ENCODE measurements at regions not wholly inside any gene's neighbourhood (a gene's known extent, or its start where the extent isn't known, plus 50 kb on each side); places are given as distances from the start of the nearest gene placed in this dataset.

DNA sequence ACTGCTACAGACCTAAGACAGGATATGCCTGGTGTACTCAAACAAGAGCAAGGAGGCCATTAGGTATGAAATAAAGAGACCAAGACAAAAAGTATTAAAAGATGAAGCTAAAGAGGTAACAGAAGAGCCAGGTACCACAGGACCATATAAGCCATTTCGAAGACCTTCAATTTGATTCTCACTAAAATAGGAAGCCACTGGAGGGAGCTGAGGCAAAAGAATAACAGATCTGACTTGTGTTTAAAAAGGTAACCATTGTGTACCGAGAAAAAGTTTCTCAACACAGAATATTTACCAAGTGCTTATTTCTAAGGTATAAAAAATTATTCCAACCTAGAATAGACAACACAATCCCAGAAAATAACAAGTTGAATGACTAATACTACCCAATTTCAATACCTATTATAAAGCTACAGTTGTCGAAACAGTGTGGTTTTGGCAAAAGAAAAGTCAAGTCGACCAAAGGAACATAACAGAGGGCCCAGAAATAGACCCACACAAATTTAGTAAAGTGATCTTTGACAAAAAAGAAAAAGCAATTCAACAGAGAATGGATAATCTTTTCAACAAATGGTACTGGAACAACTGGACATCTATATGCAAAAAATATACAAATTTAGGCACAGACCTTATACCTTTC, 125.3 kb upstream of the DST start:
- DNase-seq (ENCODE audit: low spot score): no peak

DNA sequence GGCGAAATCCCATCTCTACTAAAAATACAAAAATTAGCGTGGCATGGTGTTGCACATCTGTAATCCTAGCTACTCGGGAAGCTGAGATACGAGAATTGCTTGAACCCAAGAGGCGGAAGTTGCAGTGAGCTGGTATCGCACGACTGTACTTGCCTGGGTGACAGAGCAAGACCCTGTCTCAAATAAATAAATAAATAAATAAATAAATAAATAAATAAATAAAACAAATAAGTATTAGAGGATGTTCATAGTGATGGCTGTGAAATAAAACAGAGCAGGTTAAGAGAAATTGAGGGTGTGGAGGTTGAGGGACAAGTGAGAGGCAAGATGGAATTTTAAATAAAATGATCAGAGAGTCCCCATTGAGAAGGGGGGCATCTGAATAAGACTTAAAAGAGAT, 124.7 kb upstream of the DST start:
- DNase-seq (ENCODE audit: low spot score): no peak

DNA sequence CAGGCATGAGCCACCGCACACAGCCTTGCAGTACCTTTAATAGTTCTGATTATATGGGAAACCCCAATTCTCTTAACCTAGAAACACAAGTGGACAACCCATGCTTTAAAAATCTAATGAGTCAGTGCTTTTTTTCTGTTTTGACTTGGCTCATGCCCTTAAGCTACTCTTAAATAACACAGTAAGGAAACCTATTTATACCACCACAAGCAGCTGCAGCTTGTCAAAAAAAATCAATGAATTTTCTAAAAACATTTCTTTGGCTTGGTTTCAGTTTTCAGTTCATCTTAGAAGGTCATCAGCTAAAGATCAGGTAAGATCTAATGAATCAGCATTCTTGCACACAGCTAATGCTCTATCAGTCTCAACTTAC, 124.1 kb upstream of the DST start:
- no peak for DNase-seq (ENCODE audit: low spot score)

DNA sequence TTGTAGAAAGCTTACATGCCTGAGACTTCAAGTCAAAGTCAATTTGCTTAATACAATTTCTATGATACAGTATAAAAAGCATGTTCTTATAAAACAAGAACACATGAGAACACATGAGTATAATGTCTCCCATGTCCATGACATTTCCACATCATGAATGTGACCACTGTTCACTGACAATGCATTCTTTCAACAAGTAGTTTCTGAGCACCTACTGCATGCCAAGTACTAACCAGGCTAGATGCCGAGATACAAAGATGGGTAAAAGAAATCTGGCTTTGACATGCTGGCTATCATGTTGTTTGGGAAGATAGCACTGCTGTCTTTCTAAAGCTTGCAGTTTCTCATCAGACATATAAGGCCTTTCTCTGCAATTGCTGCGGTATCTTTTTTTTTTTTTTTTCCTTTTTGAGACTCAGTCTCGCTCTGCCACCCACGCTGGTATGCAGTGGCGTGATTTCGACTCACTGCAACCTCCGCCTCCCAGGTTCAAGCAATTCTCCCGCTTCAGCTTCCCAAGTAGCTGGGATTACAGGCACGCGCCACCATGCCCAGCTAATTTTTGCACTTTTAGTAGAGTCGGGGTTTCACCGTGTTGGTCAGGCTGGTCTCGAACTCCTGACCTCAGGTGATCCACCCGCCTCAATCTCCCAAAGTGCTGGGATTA, 123.6 kb upstream of the DST start:
- DNase-seq (ENCODE audit: low spot score): no peak

DNA sequence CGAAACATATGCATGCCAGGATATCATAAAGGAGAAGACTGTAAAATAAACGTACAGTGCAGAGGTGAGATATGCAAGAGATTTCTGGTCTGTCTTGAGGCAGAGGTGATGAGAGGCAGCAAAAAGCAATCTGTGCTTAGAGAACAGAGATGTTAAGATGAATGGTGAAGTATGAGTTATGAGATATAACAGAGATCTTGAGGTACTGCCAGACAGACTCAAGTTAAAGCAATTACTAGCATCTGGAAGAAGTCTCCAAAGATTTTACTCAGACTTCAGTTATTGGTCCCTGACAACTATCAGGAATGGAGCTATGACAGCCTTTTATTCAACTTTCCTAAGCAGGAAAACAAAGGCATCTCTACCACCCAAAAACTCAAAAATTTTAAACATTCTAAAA, 122.8 kb upstream of the DST start:
- DNase-seq (ENCODE audit: low spot score): no peak

DNA sequence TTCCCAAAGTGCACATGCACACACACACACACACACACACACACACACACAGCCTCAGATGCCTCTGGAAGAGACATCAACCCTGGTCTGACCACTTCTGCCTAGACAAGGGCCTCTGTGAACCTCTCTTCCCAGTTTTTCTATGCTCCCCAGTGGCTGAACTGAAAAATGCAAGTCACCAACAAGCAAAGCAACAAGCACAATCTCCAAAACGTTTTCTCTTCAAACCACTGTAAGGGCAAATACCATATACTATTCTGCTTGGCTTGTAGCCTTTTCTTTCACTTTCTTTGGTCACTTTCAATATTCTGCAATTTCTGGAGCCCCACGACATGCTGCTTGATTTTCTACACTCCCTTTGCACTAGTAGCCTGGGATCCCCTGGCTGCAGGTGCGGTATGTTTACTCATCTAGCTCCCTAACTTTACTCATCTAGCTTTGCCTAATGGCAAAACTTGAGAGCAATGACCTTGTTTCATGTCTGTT, 121.4 kb upstream of the DST start:
- peak; percentile 37 for DNase-seq (ENCODE audit: low spot score)

DNA sequence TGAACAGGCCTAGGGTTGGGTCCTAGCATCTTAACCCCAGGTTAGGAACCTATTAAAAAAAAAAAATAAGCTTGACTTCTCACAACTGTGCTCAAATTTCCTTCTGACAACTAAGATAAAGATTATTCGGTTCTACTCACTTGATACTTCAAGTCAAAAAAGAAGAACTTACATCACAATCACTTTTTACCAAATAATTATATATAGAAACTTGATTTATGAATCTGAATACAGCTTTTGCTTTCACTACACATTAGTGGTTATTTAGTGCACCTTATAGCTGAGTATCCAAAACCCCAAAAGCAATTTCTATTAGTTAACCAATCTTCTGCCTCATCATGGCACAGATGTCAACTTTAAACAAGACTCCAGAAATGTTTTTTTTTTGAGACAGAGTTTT, 119.0 kb upstream of the DST start:
- DNase-seq (ENCODE audit: low spot score): no peak

DNA sequence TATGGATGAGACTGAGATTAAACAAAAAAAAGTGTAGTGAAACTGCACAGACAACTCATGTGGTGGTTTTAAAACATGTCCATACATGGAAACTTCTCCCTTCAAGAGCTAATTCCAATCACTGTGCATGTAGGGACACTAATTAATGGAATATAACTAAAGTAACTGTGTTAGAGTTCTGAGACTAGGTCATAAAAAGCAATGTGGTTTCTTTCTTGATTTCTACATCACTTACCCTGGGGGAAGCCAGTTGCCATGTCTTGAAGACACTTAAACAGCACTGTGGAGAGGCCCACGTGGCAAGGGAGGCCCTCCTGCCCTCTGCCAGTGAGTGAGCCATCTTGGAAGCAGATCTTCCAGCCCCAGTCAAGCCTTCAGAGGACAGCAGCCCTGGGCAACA, 118.2 kb upstream of the DST start:
- no peak for DNase-seq (ENCODE audit: low spot score)

DNA sequence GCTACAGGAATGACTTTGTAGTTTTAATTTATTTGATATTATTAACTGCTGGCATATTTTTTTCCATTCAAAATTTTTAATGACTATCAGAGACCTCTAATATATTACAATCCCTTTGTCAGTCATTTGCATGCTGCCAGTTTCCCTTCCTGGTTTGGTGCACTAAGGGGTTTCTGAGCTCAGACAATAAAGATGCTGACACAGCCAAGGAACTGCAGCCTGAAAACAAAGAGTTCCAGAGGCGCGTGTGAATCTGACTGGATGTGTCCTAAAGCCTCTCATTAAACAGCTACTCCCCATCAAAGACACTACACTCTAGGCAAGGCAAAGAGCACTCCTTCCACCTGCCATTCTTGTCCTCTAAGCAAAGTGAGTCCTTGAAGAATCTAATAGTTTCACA, 116.8 kb upstream of the DST start:
- DNase-seq (ENCODE audit: low spot score): no peak

DNA sequence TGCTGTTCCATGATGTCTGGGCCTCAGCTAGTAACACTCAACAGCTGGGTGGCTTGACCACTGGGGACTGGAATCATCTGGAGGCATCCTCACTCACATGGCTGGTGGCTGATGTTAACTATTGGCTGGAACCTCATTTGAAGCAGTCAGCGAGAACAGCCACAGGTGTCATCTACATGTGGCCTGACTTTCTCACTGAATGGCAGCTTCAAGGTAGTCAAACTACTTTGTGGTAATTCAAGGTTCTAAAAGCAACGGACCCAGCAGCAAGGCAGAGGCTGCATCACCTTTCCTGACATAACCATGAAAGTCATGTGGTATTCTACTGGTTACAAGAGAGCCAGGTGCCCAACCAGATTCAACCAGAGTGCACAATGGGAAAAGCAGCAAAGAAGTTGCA, 115.9 kb upstream of the DST start:
- no peak for DNase-seq (ENCODE audit: low spot score)

DNA sequence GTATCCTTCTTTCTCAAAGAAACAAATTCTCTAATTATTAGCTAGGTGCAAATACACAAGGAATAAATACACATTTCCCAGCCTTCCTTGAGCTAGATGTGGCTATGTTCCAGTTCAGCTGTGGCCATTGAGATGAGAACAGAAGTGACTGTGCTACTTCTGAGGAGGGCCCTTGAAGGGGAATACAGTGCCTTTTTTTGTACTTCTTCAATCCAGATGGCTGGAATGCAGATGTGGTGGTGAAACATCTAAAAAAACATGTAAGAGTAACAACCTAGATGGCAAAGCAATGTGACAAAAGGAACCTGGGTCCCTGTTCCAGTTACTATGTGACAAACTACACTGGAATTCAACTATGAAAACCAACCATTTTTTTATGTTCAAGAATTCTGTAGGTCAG, 115.4 kb upstream of the DST start:
- no peak for DNase-seq (ENCODE audit: low spot score)

DNA sequence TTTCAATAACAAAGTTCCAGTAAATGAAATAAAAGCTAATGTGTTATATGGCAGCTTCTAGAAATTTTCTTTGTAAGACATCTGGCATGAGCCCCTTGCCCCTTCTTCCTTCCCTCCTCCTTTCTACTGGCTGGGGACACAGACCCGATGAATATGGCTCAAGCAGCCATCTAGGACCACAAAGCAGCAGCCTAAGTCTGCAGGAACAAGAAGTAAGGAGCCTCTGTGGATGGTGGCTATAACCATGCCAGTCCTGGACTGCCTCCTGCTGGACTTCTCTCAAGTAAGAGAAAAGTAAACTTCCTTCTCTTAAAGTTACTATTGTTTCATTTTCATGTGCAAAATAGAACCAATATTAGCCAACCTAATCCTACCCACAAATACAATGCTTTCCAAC, 114.9 kb upstream of the DST start:
- DNase-seq (ENCODE audit: low spot score): peak; percentile 58

DNA sequence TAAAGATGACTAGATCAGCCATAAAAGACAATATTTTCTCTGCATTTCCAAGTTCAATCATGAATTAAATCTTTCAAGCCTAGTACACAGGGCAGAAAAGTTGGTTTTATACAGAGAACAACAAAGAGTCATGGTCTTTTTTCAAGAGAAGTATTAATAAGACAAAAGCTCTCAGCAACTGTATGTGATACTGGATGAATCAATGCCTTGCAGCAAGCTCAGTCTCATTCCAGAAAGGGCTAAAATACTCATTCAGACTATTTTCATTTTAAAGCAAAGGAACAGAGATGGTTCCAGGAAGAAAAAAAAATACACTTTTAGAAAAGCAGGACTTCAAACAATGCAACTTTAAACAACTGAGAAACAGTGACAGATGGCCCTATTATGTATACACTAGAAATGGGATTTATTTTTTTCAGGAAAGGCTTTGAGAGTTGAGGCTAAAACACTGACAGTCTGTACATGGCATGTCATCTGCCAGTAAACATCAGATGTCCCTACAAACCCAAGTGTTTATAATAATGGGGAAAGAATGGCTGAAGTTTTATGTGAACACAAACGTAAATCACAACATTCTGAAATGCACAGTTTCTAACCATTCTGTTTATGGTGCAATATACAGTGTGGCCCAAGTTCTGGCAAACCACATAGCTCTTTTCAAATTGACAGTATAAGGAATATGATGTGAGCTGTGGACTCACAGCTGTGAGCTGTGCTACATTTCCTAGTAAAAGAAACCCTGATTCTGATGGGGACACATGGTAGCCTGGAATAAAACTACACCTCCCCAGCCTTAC, 114.3 kb upstream of the DST start:
- DNase-seq (ENCODE audit: low spot score): no peak

DNA sequence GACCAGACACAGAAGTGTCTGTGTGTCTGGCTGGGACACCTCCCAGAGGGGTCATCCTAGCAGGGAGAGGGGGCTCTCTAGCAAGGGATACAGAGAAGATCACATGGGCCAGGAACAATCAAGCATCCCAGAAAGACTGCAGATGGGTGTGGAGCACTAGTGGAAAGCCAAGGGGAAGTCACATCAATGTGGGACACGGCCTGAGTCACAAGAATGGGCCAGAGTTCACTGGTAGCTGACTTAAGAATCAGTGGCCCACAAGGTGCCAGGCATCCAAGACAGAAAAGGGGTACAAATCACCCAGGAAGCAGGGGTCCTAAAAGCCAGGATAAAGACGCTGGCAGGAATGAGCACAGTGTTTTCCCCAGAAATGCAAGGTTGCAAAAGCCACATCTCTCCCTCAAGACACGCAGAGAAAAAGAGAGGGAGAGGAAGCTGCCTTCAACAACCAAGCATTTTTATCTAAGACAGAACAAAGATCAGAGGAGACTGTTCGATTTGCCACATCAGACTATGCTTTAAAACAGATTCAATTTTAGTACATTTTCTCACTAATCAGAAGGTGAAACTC, 113.6 kb upstream of the DST start:
- DNase-seq (ENCODE audit: low spot score): no peak

DNA sequence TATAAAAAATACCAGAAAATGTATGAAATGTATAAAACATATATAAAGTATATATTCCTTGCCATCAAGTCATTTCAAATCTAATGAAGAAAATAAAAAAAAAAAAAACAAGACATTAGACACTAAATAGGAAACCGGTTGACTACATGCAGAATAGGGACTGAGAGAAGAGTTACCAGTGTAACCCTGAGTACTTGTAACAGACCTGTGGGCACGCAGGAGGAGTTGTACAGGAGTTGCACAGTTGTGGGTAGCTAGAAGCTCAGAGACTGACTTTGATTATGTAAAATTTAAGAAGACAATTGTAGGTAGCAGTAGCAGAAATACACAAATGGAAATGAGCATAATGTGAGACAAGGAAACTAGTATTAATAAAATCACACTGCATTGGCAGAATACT, 112.4 kb upstream of the DST start:
- no peak for DNase-seq (ENCODE audit: low spot score)

DNA sequence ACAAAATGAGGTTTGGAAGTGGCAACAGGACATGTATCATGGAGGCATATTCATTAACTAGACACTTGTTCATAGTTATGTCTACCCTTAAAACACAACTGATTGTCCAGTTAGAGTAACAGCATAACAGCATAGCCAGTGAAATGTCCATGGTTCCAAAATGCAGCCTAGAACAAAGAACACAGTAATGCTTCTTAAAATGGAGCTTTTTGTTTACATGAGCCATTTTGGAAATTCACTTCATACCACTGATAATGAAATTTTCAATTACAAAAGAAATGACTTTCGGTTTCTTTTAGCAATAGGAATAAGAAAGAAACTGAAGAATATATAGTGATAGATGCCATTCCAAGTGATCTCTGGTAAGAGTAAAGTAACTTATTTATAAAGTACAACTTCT, 111.1 kb upstream of the DST start:
- DNase-seq (ENCODE audit: low spot score): no peak

DNA sequence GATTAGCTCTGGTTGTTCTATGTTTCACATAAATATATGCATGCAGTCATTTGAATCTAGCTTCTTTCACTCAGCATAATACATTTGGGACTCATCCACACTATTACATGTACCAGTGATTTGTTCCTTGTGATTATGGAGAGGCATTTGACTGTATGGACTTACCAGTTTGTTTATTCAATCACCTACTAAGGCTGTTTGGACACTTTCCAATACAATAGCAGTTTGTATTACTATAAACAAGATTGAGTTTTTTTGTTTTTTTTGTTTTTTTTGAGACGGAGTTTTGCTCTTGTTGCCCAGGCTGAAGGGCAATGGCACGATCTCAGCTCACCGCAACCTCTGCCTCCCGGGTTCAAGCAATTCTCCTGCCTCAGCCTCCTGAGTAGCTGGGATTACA, 109.8 kb upstream of the DST start:
- DNase-seq (ENCODE audit: low spot score): no peak

DNA sequence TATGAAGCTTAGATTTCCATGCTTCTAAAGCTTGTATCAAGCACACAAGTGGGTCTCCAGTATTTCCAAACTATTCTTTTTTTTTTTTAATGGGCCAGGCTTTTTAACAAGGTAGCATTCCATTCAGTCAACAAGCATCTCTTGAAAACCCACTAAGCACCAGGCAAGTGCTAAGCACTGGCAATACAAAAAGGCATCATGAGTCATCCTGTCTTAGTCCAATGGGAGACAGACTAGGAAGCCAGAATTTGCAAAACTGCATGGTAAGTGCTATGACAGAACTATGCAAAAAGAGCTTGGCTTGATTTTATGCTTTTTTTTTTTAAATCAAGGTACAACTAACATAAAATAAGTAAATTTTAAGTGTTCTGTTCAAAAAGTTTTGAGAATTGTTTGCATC, 109.3 kb upstream of the DST start:
- no peak for DNase-seq (ENCODE audit: low spot score)

DNA sequence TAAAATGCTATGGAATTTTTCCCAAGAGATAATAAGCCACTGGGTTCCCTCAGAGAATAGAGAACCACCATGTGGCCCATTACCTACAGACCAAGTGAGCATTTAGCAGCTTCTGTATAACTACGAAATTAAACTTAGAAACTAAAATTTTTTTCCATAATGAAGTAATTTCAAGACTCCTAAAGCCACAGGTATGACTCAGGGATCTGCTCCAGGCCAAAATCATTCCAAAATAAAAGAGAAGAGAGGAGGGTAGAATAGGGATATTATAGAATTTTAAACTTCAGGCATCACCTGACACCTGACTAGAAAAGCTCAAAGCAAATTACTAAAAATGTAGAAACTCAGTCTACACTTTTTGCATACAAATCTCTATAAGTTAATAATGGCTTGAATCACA, 108.9 kb upstream of the DST start:
- no peak for DNase-seq (ENCODE audit: low spot score)

DNA sequence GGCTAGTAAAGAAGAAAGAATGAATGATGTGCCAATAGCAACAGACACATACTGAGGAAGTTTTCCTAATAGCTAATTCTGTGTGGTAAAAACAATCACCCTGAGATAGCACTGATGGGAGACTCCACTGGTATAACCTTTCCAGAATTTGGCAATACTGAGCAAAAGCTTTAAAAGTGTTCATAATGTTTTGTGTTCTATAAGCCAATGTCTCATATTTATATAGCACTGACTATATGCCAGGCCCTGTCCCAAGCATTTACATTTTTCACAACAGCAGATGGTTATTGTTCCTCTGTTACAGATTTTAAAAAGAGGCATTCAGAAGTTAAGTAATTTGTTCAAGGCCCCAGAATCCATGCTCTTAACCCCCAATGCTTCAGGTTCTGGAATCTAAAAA, 108.0 kb upstream of the DST start:
- no peak for DNase-seq (ENCODE audit: low spot score)

DNA sequence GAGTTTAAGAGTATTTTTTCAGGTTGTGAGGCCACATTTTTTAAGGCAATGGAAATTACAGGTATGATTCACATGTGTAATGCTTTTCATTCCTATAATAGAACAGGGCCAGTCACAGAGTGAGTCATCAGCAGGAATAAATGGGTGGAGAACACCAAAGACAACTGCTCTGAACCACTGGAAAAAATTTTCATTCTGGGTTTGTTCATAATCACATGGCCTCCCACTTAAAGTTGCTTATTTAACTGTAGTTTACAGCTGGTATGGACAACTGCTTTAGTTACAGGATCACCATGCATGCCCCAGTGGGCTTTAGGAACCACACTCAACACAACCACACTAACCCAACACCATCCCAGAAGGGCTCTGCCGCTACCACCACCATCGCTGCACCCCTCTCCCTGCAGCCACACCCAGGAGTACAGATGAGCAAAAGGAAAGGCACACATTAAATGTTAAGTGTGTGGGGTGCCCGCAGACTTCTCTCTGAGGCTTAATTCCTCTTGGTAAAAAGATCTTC, 107.0 kb upstream of the DST start:
- DNase-seq (ENCODE audit: low spot score): no peak

DNA sequence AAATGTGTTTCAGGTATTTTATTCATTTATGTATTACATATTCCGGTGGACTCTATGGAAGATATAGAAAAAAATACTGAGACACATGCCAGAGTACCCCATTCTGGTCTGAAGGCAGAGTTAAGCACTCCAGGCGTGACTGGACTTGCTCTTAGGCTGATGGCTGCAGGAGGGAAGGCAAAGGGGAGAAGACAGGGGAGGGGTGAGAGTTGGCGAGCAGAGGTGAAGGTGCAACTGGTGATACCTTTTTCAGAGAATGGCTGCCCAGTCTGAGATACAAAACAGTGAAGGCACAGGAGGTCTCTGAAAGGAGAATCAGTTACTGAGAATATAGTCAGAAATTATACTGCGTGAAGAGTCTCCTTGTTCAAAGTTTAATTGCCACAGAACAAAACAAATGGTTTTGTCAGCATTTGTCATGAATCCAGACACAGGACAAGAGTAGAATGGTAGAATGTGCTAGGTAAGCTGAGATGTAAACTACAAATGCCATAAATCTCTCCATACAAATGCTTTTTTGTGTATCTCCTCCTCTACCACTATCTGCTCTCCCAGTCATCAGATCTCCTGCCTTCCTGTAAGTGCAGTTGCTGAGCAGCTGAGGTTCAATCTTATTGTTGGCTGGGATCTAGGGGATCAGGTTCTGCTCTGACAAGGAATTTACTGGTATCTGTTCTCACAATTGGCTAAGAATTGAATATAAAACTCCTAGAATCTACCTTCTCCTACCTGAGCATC, 104.2 kb upstream of the DST start:
- no peak for DNase-seq (ENCODE audit: low spot score)

Measured in cerebellar cortex (tissue), 1 donor.